ENCODE measurements at regions not wholly inside any gene's neighbourhood (a gene's known extent, or its start where the extent isn't known, plus 50 kb on each side); places are given as distances from the start of the nearest gene placed in this dataset.

DNA sequence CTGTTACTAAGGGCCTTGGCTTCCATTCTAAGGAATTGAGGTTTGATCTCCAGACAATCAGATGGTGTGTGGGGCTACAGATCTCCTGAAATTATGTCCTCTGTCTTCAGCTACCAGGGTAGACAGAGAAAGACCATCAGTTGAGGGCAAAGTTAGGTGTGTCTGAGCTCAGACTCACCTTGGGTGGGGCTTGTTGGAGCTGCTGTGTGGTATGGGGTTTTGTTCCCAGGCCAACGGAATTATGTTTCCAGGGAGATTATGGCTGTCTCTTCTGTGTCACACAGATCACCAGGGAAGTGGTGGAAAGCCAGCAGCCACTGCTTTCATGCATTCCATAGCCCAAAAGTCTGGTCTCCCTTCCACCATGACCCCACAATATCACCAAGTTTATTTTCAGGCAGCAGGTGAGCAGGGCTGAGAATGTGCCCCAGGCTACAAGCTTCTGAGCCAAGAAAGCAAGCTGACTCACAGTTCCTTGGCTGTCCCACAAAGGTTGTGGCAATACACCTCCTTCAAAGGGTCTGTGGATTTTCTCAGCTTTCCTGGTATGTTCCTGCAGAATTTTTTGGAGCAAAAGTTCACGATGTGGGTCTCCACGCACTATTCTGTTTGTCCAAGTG, 714.9 kb downstream of the LUZP2 start:
- TF ChIP-seq, protein P1, sequence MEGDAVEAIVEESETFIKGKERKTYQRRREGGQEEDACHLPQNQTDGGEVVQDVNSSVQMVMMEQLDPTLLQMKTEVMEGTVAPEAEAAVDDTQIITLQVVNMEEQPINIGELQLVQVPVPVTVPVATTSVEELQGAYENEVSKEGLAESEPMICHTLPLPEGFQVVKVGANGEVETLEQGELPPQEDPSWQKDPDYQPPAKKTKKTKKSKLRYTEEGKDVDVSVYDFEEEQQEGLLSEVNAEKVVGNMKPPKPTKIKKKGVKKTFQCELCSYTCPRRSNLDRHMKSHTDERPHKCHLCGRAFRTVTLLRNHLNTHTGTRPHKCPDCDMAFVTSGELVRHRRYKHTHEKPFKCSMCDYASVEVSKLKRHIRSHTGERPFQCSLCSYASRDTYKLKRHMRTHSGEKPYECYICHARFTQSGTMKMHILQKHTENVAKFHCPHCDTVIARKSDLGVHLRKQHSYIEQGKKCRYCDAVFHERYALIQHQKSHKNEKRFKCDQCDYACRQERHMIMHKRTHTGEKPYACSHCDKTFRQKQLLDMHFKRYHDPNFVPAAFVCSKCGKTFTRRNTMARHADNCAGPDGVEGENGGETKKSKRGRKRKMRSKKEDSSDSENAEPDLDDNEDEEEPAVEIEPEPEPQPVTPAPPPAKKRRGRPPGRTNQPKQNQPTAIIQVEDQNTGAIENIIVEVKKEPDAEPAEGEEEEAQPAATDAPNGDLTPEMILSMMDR (conservative IDR thresholded peaks at IDR 0.05; ENCODE audit: low read depth, low read length), result no peak
- TF ChIP-seq EZH2 (IDR thresholded peaks at IDR 0.05; ENCODE audit: borderline replicate concordance, low read depth, low read length, poor library complexity, severe bottlenecking), result no peak
